ENCODE measurements at regions not wholly inside any gene's neighbourhood (a gene's known extent, or its start where the extent isn't known, plus 50 kb on each side); places are given as distances from the start of the nearest gene placed in this dataset.

DNA sequence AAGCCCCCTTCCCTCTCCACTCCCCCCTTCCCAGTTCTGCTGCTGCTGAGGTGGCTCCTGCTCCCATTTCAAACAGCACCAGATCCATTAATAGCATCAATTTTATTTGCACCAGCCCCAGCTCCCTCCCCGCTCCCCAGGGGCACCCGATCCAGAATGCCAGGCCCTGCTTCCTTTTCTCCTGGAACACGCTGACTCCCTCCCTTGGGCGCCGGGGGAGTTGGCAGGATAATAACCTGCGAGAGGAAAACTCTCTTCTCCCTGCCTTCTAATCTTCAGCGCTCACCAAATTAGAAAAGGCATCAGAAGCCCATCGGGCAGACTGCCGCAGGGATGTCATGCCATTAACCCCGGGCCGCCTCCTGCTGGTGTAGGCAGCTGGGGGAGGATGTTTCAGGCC, 77.8 kb downstream of the NCR2 start:
- no peaks in the 10 kb centered on the region for H3K9me1 ChIP-seq (replicated peaks; ENCODE audit: control insufficient read depth, extremely low read depth, insufficient read depth, low read length)
- no peaks in the 10 kb centered on the region for H3K4me1 ChIP-seq (ENCODE audit: control insufficient read depth, extremely low read depth, insufficient read depth, low read length)
- H3K9ac ChIP-seq (replicated peaks; ENCODE audit: extremely low read depth, insufficient read depth, low read length), result no peak overlapping the region
- H2AFZ ChIP-seq (ENCODE audit: low read depth, low read length), result no peak overlapping the region
- H3K9me3 ChIP-seq (replicated peaks; ENCODE audit: control insufficient read depth, insufficient read depth, low read length), result no peaks in the 10 kb centered on the region
- no peak overlapping the region for H3K27ac ChIP-seq (ENCODE audit: insufficient read depth, low read depth, low read length)
- no peak overlapping the region for H3K4me3 ChIP-seq (replicated peaks in 1 of 3; ENCODE audit: insufficient read depth in 1 of 3, low read depth in 1 of 3, low read length in 3 of 3)
- FAIRE-seq (no peak), DNase-seq (ENCODE audit: low read depth, low spot score) (no peak)
- no TSS peak for BruUV-seq (replicated peaks)
- TF ChIP-seq POLR2AphosphoS5 (IDR thresholded peaks at IDR 0.05; ENCODE audit: insufficient read depth, low read depth, low read length) (no peak), MYC (IDR thresholded peaks at IDR 0.05; ENCODE audit: low read depth, low read length) (no peak), POLR2A (IDR thresholded peaks at IDR 0.05; ENCODE audit: low read depth, low read length) (no peak), JUN (IDR thresholded peaks at IDR 0.05; ENCODE audit: borderline replicate concordance, insufficient read depth, insufficient read length, low read depth) (no peak), CTCF (IDR thresholded peaks at IDR 0.05; ENCODE audit: extremely low read depth in 1 of 2, insufficient read depth in 1 of 2, low read depth in 1 of 2, low read length in 2 of 2) (no peak), GATA2 (IDR thresholded peaks at IDR 0.05; ENCODE audit: insufficient read depth, insufficient read length, low read depth, low read length) (no peak), FOS (IDR thresholded peaks at IDR 0.05; ENCODE audit: borderline replicate concordance, insufficient read depth, low read length) (no peak), EZH2 (IDR thresholded peaks at IDR 0.05; ENCODE audit: borderline replicate concordance, low read depth, low read length, severe bottlenecking) (no peak)
- TF ChIP-seq, protein P1, sequence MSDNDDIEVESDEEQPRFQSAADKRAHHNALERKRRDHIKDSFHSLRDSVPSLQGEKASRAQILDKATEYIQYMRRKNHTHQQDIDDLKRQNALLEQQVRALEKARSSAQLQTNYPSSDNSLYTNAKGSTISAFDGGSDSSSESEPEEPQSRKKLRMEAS (IDR thresholded peaks at IDR 0.05; ENCODE audit: insufficient read depth, insufficient read length), result no peak
- POLR2A ChIA-PET, result no interaction called here
- H3K79me2 ChIP-seq (ENCODE audit: control insufficient read depth, insufficient read depth, low read length), result no peaks in the 10 kb centered on the region
- dilution Hi-C loops (cut with MboI; ENCODE audit: extremely low pct_ligation_motif_present, low sequenced_read_pairs) (no loop called here), intact Hi-C loops (cut with micrococcal nuclease) (no loop called here)
- peaks cover 49 to 56% of the 10 kb centered on the region in 2 experiments for H3K27me3 ChIP-seq (ENCODE audit: control insufficient read depth in 2 of 2, insufficient read depth in 2 of 2, low read length in 2 of 2)
- H3K36me3 ChIP-seq (ENCODE audit: control insufficient read depth in 2 of 2, extremely low read depth in 1 of 2, insufficient read depth in 2 of 2, low read length in 2 of 2), result no peaks in the 10 kb centered on the region
- CTCF ChIA-PET, result interaction anchor here (1.5 kb wide), 1 partner anchor 8 kb away, joined by 4 read pairs; no protein-coding TSS in a partner anchor
- H3K4me2 ChIP-seq (ENCODE audit: insufficient read depth, low read length), result no peak overlapping the region
- no peaks in the 10 kb centered on the region for H4K20me1 ChIP-seq (replicated peaks; ENCODE audit: control insufficient read depth, extremely low read depth, insufficient read depth, low read length)
